HG03097 (cell line): ENCODE measurements at regions not wholly inside any gene's neighbourhood (a gene's known extent, or its start where the extent isn't known, plus 50 kb on each side); places are given as distances from the start of the nearest gene placed in this dataset.

Experiments
- ATAC-seq: cut with Tn5 transposase; IDR thresholded peaks from one replicate; pipeline ENCODE4 v1.9.1; 2021; ENCODE audit not compliant: unreplicated experiment, low FRiP score

DNA sequence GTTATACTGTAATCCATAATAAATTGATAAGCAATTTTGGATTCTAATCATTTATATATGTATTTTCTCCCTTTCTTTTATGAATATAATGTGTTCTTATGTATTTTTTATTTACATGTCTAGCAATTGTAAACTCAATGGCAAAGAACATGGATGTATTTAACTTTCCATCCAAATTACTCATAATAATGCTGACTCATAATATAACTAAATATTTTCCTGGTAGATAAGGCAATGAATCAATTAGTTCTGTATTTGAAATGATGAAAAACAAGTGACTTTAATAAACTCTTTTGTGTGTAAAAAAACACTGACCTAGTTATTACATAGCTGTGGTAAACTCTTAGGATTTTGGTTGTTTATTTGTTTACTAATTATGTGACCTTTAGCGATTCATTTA, 211.2 kb downstream of the DTHD1 start:
- no peak for ATAC-seq

DNA sequence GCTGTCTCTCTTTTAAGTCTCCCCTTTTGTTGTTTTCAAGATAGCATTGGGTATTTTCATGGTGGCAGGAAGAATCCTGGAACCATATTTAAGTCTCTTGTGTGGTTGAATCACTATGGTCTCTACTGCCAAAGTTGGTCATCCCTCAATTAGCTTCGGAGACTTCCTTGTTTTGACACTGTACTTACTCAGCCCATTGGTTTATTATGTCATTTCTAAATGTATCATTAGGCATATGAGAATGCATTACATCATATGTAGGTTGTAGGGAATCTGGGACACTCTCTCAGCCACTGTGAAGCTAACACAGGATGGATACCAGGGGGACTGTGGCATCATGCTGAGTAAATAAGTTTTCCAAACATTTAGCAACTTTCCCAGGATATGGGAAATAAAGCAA, 211.8 kb downstream of the DTHD1 start:
- no peak for ATAC-seq

- no peak for ATAC-seq
These were observed 212.6 kb downstream of the DTHD1 start for GRCh38 chr4:36494016-36494415.

DNA sequence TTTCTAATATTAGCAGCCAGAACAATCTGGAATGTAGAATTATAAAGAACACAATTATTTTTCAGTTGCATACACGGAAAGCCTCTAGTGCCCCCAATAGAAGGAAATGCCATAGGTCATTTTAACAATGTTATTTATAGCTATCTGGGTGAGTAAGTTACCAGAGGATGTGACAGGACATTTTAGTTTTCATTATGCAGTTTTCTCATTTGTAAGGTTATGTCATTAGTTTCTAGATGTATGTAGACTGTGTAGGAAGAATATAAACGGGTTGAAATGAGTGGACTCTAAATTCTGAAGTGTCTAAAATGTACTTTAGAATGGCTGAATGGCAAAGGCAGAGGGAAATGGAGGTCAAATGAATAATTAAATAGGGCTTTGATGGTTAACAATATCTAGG, 213.3 kb downstream of the DTHD1 start:
- no peak for ATAC-seq

GRCh38 chr4:36502350-36502749, 220.9 kb downstream of the DTHD1 start:
- no peak for ATAC-seq

DNA sequence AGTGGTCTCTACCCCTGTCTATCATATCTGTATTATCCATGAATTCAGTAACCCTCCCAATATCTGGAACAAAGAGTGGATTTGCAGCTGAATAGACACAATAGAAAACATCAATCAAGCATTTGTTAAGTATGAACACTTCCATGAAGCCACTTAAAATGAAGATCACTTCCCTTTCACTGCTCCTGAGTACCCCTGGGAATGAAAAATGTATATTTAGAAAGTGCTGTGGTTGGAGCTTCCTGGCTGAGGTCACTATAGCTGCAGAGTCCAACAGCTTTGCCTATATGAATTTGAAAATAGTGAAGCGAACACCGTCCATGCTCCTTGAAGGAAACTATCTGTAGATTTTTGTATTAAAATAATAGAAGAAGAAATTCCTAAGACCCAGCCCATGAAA, 227.0 kb downstream of the DTHD1 start:
- ATAC-seq, result no peak

DNA sequence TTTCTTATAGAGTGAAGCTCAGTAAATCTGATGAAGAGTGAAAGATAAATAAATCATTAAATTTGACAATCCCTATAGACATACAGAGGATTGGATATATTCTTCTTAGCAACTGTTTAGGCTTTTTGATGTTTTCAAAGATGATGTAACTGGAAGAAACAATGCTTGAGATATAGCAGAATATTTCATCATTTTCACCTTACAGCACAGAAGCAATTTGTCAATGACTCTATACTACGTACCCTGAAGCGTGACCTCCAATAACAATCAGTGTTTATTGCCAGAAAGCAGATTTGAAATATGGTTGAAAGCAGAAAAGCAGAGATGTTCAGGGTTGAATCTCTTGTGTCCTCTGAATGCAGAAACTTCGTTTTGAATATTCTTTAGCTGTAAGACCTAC, 228.4 kb downstream of the DTHD1 start:
- no peak for ATAC-seq

GRCh38 chr4:36511785-36512184, 230.4 kb downstream of the DTHD1 start:
- no peak for ATAC-seq

DNA sequence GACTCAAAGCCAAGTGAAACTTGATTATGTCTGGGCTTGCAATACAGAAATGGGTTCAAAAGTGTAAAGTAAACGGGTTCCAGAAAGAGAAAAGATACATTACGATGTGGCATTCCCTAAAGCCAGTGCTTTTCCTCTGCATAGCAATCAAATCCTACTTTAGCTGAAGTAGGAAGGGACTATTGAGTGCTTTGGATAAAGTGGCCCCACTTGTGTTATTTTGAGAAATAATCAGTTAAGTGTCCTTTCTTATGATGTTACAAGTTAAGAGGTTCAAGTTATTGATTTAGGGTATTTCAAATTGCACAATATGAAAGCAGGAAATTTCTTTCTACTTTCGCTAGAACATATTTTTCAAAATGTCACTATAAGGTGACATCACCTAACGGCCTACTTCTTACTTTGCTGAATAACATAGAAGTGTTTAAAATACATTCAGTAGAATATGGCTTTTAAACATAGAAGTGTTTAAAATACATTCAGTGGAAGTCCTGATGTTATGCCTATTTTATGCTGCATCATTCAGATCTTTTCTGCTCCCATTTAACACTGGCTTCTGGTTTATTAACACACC, 235.2 kb downstream of the DTHD1 start:
- no peak for ATAC-seq

DNA sequence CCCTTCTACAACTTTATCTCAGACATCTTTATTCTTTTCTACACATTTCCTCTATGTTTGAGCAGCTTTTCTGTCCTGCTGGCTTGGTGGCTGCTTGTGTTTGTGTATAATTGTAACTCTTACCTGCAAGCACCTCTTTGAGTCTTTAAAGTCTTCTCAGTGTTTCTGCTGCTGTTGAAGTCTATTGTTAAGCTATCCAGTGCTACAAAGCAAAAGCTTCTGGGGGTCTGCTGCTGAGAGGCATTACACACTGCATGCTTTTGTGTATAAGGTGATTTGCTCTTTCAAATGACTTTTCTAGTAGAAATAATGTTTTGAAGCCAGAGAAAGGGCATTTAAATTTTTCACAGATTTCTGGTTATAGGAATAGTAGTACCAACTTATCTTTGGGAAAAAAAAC, 241.8 kb downstream of the DTHD1 start:
- ATAC-seq, result no peak

DNA sequence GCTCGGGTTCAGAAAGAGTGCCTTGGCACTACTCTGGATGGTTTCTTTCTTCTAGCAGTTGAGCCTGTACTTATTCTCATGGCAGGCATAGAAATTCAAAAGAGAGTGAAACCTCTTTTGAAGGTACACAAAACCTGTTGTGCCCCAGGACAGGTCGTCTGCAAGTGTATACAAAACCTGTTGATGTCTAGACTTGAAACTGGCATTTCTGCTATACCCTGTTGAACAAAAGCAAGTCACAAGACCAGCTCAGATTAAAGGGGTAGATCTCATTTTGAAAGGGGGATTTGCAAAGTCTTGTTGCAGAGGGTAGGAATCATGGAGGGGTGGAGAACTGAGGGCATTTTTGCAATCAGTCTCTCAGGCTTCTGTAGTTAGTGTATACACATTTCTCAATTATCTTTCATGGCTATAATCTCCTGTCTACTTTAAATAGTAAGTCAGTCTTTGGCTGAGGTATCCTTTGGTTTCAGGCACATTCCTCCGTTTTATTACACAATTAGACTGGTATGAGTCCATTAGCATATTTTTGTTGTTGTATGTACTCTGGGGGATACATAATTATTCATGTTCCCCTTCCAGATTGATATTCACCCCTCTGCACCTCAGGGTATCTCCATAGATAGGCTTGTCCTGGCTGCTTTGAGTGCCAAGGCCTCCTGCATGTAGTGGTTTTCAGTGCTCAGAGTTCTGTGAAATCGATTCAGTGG, 251.4 kb downstream of the DTHD1 start:
- ATAC-seq, result no peak

DNA sequence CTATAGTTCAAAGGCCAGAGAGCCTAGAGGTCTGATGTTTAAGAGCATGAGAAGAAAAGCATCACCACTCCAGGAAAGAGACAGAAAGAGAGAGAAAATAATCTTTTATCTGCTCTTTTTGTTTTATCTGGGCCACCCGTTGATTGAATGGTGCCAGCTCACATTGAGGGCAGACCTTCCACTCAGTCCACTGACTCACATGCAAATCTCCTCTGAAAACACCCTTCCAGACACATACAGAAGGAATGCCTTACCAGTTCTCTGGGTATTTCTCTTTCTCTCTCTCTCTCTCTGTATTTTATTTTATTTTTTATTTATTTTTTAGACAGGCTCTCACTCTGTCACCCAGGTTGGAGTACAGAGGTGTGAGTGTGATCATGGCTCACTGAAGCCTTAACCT, 252.5 kb downstream of the DTHD1 start:
- ATAC-seq, result no peak

- no peak for ATAC-seq
These were observed 266.0 kb downstream of the DTHD1 start for GRCh38 chr4:36547383-36547782.

- ATAC-seq, result no peak
These were observed 267.8 kb downstream of the DTHD1 start for GRCh38 chr4:36549252-36549651.

- no peak for ATAC-seq
These were observed 268.6 kb downstream of the DTHD1 start for GRCh38 chr4:36549992-36550391.

DNA sequence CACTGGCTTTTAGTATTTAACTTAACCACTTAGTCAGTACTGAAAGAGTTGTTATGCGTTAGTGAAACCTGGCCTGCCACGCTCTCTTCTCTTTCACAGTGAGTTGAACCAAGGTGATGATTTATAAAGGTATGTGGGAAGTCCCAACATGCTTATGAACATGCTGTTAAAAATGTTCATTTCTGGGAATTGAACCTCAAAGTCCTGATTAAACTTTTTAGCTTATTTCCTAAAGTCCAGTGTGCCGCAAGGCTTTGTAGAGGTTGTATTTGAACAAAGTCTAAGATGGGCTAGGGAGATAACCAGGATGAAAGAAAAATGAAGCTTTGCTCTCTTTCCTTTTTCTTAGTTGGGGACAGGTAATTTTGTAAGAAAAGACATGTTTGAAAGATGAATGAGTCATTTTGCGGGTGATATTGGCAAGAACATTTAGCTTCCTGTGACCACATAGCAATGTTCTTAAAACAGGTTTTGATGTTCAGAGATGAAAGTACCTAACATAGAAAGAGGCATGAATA, 270.3 kb downstream of the DTHD1 start:
- ATAC-seq, result peak; percentile 96

DNA sequence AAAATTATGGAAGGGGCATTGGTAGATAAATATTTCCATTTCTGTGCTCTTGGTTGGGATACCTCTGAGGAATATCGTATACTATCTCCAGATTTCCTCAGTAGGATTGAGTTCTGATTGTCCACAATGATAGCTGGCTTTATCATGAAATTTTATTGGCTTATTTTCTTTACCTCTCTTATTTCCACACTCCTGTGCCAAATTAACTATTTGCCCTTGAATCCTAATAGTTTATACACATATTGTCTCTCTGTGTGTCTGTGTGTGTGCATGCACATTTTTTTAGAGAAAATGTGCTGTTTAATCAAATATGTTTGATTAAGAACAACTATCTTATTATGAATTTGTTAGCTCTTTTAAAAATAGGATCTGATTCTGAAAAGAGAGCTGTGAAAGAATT, 271.6 kb downstream of the DTHD1 start:
- ATAC-seq, result no peak

GRCh38 chr4:36553453-36553852, 272.0 kb downstream of the DTHD1 start:
- ATAC-seq, result no peak

DNA sequence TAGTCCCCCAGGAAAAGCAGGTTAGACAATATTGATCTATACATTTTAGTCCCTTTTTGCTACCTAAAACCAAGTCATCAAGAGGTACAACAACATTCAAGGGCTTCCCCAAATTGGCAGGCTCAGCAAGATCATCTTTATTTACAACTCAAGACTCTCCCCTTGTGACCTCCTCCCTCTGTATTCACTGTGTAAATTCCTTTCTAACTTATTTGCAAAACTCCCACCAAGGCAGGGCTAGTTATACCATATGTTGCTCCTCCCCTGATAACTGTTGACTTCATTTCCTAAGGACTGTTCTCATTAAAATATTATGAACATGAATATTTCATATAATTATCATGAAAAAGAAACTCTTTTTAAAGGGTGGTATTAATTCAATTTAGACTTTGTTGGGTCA, 275.6 kb downstream of the DTHD1 start:
- no peak for ATAC-seq

DNA sequence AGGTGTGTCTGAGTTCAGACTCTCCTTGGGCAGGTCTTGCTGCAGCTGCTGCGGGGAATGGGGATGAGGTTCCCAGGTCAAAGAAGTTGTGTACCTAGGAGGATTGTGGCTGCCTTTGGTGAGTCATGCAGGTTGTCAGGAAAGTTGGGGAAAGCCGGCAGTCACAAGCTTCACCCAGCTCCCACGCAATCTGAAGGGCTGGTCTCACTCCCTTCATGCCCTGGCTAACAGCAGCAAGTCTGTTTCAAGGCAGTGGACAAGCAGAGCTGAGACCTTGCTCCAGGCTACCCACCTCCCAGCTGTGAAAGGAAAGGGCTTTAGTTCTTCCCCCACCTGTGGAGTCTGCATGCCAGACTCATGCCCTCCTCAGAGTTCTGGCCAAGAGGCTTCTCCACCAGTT, 287.2 kb downstream of the DTHD1 start:
- no peak for ATAC-seq

DNA sequence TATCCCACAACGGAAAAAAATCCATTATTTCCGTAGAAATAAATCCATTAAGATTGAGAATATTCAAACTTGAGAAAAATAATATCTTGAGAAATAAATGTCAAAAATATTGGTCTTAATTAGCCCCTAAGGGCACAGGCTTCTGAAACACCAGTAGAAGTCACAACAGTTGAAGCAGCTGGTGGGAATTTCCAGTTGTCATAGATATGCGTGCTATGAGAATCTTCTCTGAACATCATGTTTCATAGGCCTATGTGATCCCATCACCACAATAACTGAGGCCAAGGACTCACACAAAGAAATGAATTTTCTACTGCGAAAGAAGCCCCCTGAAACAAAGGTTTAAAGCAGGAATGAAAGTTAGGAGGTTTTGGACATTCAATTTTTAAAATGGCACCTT, 292.0 kb downstream of the DTHD1 start:
- ATAC-seq, result no peak

DNA sequence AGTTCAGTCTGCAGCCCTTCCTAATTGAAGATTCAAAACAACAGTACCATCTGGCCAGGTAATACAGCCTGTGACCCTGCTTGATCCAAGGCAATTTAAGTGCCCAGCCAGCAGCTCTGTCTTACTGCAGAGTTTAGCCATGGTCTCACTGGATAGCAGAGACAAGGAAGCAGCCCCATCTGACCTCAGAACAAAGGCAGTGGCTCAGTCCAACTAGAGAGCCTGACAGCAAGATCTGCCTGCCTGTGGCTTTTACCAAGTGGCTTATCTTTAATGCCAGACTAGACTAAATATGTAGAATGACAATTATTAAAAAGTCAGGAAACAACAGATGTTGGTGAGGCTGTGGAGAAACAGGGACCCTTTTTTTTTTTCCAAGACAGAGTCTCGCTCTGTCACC, 293.4 kb downstream of the DTHD1 start:
- ATAC-seq, result no peak

- no peak for ATAC-seq
These were observed 300.8 kb downstream of the DTHD1 start for GRCh38 chr4:36582198-36582597.
